GM15510 (cell line): ENCODE measurements at regions not wholly inside any gene's neighbourhood (a gene's known extent, or its start where the extent isn't known, plus 50 kb on each side); places are given as distances from the start of the nearest gene placed in this dataset.

Experiments used
- POLR2A ChIP-seq: IDR thresholded peaks from 3 replicates; pipeline ENCODE4 v1.6.1; 2011; ENCODE audit warnings: borderline replicate concordance; ENCODE audit not compliant: insufficient read length; ENCODE audit errors: extremely low read depth

GRCh38 chr2:41896186-41896846 is 151.5 kb upstream of the PKDCC start:
- no peak for TF ChIP-seq POLR2A

GRCh38 chr2:41899189-41899588 is 148.6 kb upstream of the PKDCC start:
- TF ChIP-seq POLR2A: no peak

DNA sequence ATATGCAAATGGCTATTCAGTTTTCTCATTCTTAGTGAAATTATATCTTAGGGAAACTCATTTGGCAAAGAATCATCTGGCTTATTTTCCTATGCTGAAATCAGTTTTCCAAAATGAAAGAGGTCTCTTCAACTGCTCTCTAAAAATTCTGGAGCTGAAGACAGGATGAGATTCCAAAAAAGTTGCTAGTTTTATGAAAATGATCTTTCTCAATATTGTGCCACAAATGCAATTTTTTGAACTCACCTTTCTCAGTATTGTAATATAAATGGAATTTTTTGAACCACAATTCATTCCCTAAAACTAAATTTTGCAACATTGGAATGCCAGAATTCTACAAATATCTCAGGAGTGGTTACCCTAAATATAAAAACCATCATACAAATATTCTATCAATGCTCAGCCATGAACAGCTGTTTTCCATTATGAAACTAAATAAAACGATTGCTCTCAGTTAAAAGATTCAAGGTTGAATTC is 147.7 kb upstream of the PKDCC start:
- no peak for TF ChIP-seq POLR2A

- TF ChIP-seq POLR2A: no peak
These were observed 144.9 kb upstream of the PKDCC start for GRCh38 chr2:41902897-41903296.

GRCh38 chr2:41903474-41904135 is 144.2 kb upstream of the PKDCC start:
- no peak for TF ChIP-seq POLR2A

- TF ChIP-seq POLR2A: no peak
These were observed 143.4 kb upstream of the PKDCC start for GRCh38 chr2:41904459-41904858.

GRCh38 chr2:41905597-41906337 is 142.1 kb upstream of the PKDCC start:
- TF ChIP-seq POLR2A: no peak

GRCh38 chr2:41906338-41906725 is 141.5 kb upstream of the PKDCC start:
- TF ChIP-seq POLR2A: no peak

DNA sequence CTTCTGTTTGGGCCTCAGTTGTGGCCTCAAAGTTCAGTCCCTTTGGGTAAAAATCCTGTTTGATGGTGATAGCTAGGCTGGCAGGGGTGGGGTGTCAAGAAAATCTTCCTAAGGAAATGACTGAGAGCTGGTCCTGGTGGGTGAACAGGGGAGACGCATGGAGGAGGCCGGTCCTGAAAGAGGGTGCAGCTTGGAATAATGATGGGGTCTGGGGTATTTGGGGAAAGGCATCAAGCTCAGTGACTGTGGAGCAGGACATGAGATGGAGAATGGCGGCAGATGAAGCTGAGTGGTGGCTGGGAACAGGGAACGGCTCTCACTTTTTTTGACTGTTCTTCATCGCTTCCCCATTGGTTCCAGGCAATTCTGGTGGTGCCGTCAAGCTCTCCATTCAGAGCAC is 140.7 kb upstream of the PKDCC start:
- no peak for TF ChIP-seq POLR2A

DNA sequence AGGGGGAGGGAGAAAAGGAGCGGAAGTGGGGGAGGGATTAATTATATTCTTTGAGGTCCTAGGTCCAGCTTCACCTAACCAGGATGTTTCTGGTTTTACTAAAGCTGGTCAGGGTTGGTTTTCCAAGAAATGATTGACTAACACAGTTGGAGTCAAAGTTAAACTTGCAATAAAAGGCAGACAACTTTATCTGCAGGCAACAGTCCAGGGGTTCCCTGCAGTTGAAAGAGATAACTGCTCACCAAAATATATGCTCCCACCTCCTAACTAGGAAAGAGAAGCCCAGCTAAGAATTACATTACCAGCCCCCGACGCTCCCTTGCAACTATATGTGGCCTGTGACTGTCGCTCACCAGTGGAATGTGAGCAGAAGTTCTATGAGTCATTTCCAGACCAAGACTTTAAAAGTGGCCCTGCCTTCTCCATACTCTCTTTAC is 140.0 kb upstream of the PKDCC start:
- no peak for TF ChIP-seq POLR2A

- TF ChIP-seq POLR2A: no peak
These were observed 139.5 kb upstream of the PKDCC start for GRCh38 chr2:41908349-41908748.

DNA sequence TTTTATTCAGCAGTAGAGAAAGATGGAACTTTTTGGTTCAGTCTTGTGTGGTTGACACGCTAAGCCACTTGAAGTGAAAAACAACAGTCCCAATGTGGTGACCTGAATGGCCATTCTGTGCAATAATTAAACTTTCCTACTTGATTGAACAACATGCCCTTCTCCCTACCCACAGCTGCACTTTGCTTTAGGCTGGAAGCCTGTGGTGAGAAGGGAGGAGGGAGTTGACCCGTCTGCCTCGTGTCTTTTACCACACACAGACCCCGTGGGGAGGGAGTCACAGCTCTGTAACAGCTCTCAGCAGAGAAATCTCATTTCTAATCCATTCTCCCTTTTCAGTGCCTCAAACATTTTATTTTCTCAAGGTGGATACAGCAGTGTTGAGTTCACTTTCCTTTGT is 138.2 kb upstream of the PKDCC start:
- TF ChIP-seq POLR2A: no peak

- no peak for TF ChIP-seq POLR2A
These were observed 137.7 kb upstream of the PKDCC start for GRCh38 chr2:41910126-41910525.

GRCh38 chr2:41911033-41911432 is 136.8 kb upstream of the PKDCC start:
- TF ChIP-seq POLR2A: no peak

- no peak for TF ChIP-seq POLR2A
These were observed 135.5 kb upstream of the PKDCC start for GRCh38 chr2:41912337-41912736.

DNA sequence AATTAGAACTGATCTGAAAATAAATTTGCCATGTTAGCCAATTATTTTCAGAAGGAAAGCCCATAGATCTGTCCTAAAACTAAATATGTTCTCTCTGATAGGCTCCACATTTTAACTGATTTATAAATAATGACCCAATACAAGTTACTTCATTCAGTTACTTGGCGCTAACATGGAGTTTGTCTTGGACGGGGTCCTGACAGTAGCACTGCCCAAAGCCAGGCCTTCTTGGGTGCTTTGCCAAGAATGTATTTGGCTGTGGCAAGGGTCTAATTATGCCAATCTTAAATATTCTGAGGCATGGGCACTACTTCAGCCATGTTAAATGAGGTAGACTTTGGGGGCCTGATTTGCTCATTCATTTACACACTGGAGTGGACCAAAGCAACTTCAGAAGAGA is 135.0 kb upstream of the PKDCC start:
- no peak for TF ChIP-seq POLR2A

GRCh38 chr2:41913311-41913710 is 134.5 kb upstream of the PKDCC start:
- TF ChIP-seq POLR2A: no peak
